T-helper 2 cell treated with Interferon-gamma antibody and Interleukin-4, amounts not matched to agents 100 ng/mL and 5 ng/mL, for 36 hours (primary cell): ENCODE measurements at regions not wholly inside any gene's neighbourhood (a gene's known extent, or its start where the extent isn't known, plus 50 kb on each side); places are given as distances from the start of the nearest gene placed in this dataset.

ENCODE experiments used
- intact Hi-C: fragments of 100-400 bp; cut with micrococcal nuclease; formaldehyde crosslinking; loops from one replicate; pipeline ENCODE4 v1.15.1; 2023

DNA sequence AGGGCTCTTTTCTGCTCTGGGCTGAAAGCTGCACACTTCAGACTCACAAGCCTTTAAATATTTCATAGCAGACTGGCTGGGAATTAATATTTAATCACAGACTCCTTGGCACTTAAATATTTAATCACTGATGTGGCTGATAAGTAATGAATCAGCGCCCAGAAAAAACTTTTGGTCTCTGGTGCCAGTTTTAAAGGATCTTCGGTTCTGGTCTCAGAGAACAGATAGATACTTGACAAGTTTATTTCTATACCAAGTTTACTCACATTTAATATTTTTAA lies 201.2 kb downstream of the MYCN start:
- intact Hi-C loops, result no loop called here

DNA sequence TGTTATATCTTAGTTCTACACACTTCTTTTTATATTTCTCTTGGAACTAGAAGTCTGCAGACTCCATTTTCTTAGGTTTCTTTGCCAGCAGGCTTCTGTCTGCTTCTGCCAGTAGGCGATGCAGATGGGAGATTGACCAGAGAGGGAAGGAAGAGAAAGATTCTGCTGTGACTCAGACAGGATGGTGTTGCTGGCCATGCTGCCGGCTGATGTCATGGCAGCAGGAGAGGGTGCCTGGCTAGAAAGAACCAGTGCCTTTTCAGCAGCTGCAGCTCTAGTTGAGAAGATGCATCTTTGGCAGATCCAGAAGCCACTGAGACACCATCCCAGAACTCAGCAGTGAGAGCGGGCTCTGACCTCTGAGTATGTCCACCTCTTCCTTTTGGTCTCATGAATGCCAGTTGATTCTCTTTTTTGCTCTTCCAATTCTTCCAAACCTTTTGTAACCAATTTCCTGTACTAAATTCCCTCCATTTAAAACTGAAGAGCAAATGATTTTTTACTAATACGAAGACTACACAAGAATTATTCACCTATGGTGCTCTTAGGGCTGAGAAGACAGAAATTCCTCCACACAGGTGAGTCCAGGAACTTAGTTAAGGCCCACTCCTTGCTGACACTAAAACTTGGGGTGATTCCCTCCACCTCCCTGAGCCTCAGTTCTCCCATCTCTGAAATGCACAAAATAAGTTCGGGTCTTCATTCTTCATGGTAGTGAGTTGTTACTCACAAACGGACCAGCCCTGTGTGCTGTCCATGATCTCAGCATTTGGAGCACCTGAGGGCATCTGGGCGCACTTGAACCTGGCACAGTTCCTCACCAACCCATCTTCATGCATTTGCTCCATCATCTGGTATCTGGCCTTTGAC lies 200.7 kb downstream of the MYCN start:
- intact Hi-C loops, result no loop called here

DNA sequence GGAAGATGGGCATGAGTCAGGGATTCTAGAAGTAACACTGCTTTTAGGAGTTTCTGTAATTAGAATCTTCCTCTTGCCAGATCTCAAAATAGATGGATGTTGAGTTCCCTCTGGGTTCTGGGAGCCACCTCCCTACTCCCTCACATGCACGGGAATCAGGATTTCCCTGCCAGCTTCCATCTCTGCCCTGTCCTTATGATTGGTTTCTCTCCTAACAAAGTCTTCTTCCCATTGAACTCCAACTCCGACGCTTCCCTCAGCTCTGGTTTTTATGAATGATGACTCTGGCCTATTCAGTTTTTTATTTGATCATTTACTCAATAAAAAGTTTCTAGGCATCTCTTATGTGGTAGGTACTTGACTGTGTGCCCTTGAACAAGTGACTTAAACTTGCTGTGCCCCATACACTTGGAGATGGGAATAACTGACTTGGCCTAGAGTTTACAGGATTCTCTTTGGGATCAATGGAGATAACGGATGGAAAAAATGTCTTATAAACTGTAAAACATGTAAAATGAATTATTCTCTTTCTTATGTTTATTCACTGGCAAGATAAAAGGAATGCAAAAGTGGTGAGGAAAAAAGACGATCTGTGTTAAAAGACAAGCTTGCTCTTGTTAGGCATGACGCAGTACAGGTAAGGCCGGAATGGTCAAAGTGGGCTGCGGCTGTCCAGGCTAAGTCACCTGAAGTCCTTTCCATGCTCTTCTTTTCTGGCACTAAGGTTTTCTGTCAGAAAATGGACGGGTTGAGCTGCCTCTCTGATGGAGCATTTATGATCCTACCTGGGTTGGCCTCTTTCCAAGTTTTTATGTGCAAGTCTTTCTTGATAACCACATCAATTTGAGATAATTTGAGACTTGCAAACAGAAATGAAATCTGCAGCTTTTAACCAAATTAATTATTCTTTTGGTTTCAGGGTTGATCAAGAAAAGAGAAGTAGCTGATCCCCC lies 199.6 kb downstream of the MYCN start:
- intact Hi-C loops, result no loop called here

DNA sequence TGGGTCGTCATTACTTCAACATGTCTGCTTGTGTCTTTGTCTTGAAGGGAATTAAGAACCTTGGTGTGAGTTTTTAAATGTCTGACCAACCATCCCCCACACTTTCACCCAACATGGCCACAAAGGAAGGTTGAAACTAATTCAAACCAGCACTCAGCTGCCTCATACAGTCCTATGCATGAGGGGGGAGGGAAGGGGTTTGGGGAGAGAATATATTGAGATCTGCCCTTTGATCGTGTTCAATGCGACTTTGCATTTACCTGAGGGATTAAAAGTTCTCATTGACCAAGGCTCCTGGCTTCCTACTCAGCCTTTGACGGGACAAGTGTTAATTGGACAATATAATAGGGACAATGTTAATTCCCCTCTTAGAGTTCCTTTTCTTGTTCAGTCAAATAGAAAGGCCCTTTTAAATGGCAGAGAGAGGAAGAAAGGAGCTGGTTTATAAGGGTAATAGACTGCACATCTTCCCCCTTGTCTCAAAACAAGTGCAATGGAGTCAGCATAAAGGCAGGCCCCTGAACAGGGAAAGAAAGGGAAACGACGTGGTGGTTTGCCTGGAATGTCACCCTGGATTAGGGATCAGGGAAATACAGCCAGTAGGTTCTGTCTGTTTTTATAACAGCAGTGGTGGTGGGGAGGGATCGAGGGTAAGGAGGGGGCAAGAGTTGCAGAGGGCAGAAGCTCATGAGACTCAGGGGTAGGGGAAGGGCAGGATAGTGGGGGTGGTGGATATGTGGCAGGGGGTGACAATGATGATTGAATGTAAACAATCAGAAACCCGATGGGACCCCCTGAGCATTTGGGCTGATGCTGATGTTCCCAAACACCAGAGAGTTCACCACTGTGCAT lies 198.7 kb downstream of the MYCN start:
- intact Hi-C loops, result no loop called here

DNA sequence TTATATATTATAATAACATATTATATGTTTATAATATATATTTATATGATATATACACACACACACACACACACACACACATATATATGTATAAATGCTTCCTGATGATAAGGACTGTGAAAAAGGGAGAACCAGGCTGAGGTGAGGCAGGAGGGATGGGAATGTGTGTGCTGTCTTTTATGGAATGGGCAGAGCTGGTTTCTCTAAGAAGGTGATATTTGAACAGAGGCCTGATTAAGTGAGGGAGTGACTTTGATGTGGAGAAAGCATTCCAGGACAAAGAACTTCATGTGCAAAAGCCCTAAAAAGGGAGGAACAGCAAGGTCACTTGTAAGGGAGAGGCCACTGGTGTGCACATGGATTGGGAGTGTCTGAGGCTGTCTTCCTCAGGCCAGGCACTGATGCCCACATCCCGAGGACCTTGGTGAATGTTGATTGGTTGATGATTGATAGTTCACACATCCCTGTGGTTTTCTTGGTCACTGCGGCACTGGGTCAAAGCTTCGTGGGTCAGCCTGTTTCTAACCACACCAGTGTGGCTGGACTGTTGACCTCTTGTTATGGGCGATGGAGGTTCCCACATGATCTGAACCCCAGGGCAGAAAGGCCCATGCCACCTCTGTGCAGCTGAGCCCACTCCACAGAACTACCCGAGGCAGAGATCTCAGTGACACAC lies 196.9 kb downstream of the MYCN start:
- intact Hi-C loops, result no loop called here

GRCh38 chr2:16136461-16137035 lies 196.2 kb downstream of the MYCN start:
- intact Hi-C loops, result no loop called here

DNA sequence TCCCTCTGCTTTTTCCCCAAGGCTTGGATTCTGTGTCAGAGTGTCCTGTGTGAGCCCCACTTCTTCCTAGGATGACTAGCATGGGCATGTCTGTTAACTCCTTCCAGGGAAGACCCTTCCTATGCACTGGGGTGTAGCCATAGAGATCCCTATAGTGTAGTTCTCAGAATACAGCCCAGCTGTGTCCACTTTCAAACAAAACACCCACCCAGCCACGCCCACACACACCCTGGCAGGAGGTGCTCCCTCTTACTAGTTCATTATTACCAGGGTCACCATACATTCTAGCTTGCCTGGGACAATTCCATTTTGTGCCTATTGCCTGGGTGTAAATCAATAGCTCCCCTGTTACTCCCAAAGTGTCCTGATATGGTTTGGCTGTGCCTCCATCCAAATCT lies 195.6 kb downstream of the MYCN start:
- intact Hi-C loops, result no loop called here

GRCh38 chr2:16135196-16135912 lies 195.0 kb downstream of the MYCN start:
- intact Hi-C loops, result no loop called here

DNA sequence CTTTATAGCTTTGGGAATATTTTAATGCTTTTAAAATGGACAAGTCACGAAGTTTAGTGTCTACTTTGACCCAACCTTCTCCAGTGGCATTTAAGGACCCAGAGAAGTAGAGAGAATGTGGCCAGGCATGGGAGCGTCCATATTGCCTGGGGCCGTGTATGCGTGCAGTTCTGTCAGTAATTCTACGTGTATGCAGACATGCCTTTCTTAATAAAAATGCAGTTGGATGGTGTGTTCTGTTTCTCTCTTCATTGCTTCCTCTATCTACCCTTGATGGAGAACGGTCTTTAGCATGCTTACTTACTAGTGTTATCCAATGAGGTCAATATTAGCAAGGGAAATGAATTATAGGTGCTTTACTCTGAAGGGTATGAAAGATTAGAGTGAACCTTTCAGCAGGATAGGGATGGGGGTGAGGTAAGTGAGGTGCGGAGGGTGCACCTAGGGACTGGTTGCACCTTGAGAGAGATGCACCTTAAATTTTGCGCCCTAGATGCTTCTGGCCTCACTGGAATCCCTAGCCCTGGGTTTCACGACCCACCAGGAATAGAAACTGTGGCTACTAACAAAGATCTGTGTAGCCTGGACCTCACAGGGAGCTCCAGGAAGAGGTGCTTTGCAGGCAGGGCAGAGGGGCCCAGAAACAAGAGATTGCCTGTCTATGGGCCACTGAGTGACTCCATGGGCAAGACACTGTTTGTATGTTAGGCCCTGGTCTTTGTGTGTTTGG lies 194.3 kb downstream of the MYCN start:
- intact Hi-C loops, result no loop called here

GRCh38 chr2:16130906-16131400 lies 190.6 kb downstream of the MYCN start:
- intact Hi-C loops, result no loop called here

GRCh38 chr2:16130541-16130880 lies 190.2 kb downstream of the MYCN start:
- intact Hi-C loops, result no loop called here

GRCh38 chr2:16129716-16130540 lies 189.6 kb downstream of the MYCN start:
- intact Hi-C loops, result no loop called here

DNA sequence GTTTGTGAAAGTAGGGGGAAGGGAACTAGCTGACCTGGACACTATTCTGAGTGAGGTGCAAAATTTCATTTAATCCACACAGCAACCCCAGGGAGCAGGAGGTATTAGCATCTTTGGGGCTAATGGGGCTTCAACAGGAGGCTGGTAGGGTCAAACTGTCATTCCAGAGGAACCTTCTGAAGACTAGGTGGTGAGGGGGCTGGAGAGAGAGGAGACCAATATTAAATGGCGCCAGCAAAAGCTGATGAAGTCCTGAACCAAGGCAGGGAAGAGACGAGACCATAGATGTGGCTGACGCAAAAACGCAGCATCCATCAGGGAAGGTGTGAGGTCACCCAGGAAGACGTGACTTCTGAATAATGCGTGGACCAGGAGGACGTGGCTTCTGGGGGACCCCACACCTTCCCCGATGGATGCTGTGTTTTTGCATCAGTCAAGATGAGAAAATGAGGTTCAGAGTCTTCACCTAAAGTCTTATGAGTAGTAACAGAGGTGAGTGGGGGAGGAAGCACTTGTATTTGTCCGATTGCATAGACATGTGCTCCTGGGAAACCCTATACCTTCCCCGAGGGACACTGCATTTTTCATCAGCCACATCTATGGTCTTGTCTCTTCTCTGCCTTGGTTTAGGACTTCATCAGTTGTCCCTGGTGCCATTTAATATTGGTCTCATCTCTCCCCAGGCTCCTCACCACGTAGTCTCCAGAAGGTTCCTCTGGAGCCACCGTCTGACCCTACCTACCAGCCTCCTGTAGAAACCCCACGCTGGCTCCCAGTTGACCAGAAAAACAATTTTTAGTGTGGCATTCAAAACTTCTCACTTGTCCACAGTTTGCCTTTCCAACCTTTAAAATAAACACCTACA lies 188.6 kb downstream of the MYCN start:
- intact Hi-C loops, result no loop called here

DNA sequence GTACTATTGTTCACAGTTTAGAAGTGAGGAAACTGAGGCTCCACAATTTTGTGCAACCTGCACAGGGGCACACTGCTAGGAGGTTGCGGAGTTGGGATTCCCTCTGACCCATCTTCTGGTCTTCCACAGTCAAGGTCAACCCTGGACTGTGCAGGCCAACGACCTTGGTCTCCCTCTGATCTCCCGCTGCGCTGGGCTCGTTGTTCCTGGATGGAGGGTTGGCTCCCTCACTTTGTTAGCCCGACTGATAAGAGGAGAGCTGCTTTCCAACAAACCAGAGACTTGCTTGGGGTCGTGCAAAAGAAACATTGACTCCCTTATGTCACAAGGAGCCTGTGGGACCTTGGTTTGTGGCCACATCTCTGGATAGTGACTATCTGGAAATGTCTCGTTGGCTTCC lies 187.6 kb downstream of the MYCN start:
- intact Hi-C loops, result no loop called here

DNA sequence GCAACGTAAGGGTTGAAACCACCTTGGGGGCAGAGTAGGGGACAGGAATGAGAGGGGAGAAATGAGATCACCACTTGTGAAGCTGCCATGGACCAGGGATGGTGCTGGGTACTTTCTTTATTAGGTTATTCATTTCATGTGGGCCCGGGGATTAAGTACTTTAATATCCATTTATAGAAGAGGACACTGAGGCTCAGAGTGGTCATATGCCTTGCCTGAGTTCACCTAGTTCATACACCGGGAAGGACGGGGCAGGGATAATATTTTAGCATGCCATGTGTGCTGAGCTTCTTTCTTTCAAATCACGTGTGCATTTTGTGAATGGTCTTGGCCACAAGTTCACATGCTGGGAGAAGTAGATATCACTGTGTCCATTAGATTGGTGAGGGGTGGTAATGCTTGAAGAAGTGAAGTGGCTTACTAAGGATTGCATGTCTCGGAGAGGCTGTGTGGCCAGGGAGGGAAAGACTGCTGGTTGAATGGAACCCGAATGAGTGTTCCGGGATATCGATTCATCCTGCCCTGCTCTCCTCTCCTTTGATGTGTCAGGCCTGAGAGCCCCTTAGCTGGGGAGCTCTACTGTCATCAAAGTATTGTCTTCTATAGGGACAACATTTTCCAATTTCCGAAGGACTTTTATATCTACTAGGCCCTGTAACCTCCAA lies 187.1 kb downstream of the MYCN start:
- intact Hi-C loops, result no loop called here

DNA sequence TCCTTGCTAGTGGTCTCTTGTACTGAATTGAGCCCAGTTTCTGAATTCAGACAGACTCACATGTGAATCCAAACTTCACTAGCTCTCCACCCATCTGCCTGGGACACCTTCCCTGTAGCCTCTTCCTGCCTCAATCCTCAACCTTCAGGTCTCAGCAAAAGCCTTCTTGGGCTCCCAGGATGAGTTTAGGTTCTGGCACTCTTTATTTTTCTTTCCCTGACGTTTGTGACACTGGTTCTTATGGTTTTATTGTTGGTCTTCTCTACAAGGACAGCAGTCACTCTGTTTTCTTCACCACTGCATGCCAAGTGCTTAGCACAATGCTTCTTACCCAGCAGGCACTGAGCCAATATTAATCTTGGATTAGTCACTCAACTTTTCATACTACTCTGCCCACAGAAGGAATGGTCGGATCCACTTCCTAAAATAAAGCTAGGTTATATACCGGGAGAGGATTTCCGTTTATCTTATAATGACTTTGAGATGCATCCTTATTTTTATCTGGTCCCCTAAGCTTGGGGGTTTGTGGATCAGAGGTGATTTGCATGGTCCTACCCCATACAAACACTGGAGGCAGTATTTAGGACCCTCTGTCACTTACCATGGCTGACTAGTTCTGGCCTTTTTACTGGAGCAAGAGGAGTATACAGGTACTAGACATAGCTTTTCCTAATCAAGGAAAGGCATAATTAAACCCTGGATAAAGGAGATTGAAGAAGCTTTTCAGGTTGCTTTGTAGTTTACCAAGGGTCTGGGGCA lies 186.3 kb downstream of the MYCN start:
- intact Hi-C loops, result no loop called here
